K562 (cell line): ENCODE measurements at regions not wholly inside any gene's neighbourhood (a gene's known extent, or its start where the extent isn't known, plus 50 kb on each side); places are given as distances from the start of the nearest gene placed in this dataset.

Experiments used
- ATAC-seq: fragments of 200-7000 bp; cut with Tn5 transposase; 3 replicates; pipeline ENCODE4 v1.9.1; 2020; ENCODE audit warnings: moderate library complexity
- BruUV-seq: library from RNA; stranded (reverse); fragments of 400-500 nt; replicated peaks from 2 replicates; lab custom pipeline; 2021; lab: Mats Ljungman, UMichigan
- CTCF ChIA-PET: fragments of 300-600 bp; formaldehyde crosslinking; extraction: SDS; loops from one replicate; lab custom pipeline; 2021; ENCODE audit warnings: low intra/inter-chr PET ratio; lab: Yijun Ruan, JAX
- POLR2A ChIA-PET: fragments of 300-600, 350-650 bp; sonication (Branson Sonifier 250); formaldehyde crosslinking; extraction: SDS; loops from one replicate; lab custom pipeline; 2021; ENCODE audit warnings: antibody characterized with exemption, inconsistent platforms; lab: Yijun Ruan, JAX
- DNase-seq, 4 experiments: peaks; one replicate each; pipeline versions ENCODE4 v3.0.0 to v3.0.0-alpha.2; 2011 to 2018; ENCODE audit warnings: low spot score in 3 of 4, mixed read lengths in 3 of 4; ENCODE audit errors: extremely low read depth in 1 of 4
- FAIRE-seq: peaks from 2 replicates; lab custom pipeline; 2011; peaks lifted over from hg19 to GRCh38; lab: Jason Lieb, UNC
- H2AFZ ChIP-seq: 2 replicates; pipeline ENCODE4 v1.6.0; 2011; ENCODE audit warnings: low read depth, low read length, control low read depth, inconsistent platforms
- H3K27ac ChIP-seq: fragments of 200-600 bp; 3 replicates; pipeline ENCODE4 v1.8.0; 2011; ENCODE audit warnings: low read depth, mild to moderate bottlenecking, control low read depth, inconsistent platforms, low read length, moderate library complexity, mixed read lengths; ENCODE audit errors: extremely low read depth
- H3K27me3 ChIP-seq, 2 experiments: fragments of 300-600 bp in 1 of 2; 2 replicates in 1 of 2; 3 replicates in 1 of 2; pipeline versions ENCODE4 v1.6.0 to v1.8.0; 2011; ENCODE audit warnings: inconsistent platforms in 2 of 2, low read length in 2 of 2, mild to moderate bottlenecking in 1 of 2, mixed read lengths in 1 of 2, moderate library complexity in 1 of 2; ENCODE audit not compliant: control insufficient read depth in 2 of 2, insufficient read depth in 2 of 2
- H3K36me3 ChIP-seq: fragments of 300-600 bp; 3 replicates; pipeline ENCODE4 v1.8.0; 2011; ENCODE audit warnings: mild to moderate bottlenecking, low read length, inconsistent platforms; ENCODE audit not compliant: control insufficient read depth, insufficient read depth
- H3K4me1 ChIP-seq, 2 experiments: fragments of 200-600 bp in 1 of 2; replicated peaks in 1 of 2; 2 replicates in 1 of 2; 3 replicates in 1 of 2; pipeline versions ENCODE4 v1.5.1 to v1.8.0; 2011; ENCODE audit warnings: inconsistent platforms in 2 of 2, low read length in 2 of 2, mild to moderate bottlenecking in 1 of 2, mixed read lengths in 1 of 2, moderate library complexity in 1 of 2; ENCODE audit not compliant: control insufficient read depth in 2 of 2, insufficient read depth in 2 of 2
- H3K4me2 ChIP-seq: 2 replicates; pipeline ENCODE4 v1.6.1; 2011; ENCODE audit warnings: low read length, control low read depth, inconsistent platforms, mixed read lengths; ENCODE audit not compliant: insufficient read depth
- H3K4me3 ChIP-seq: fragments of 200-600 bp; sonication (generic), shearing (Covaris generic); 2 replicates; pipeline ENCODE4 v1.5.1; 2016; ENCODE audit warnings: control low read depth, inconsistent platforms
- H3K79me2 ChIP-seq: fragments of 200-600 bp; 3 replicates; pipeline ENCODE4 v1.8.0; 2011; ENCODE audit warnings: low read length, inconsistent platforms; ENCODE audit not compliant: control insufficient read depth, insufficient read depth
- H3K9ac ChIP-seq, 2 experiments: 2 replicates each; pipeline versions ENCODE4 v1.6.0 to v1.6.1; 2011; ENCODE audit warnings: low read depth in 2 of 2, low read length in 2 of 2, control low read depth in 1 of 2, inconsistent platforms in 1 of 2, mild to moderate bottlenecking in 1 of 2, mixed read lengths in 1 of 2; ENCODE audit not compliant: insufficient read depth in 1 of 2
- H3K9me1 ChIP-seq: one replicate; pipeline ENCODE4 v1.6.0; 2011; ENCODE audit warnings: inconsistent platforms, mild to moderate bottlenecking, low read length, moderate library complexity; ENCODE audit not compliant: control insufficient read depth, insufficient read depth
- H3K9me3 ChIP-seq: replicated peaks from 2 replicates; pipeline ENCODE4 v1.5.1; 2011; ENCODE audit warnings: low read depth, low read length, inconsistent platforms; ENCODE audit not compliant: control insufficient read depth, insufficient read depth
- H4K20me1 ChIP-seq: replicated peaks from 2 replicates; pipeline ENCODE4 v1.6.1; 2011; ENCODE audit warnings: low read length, inconsistent platforms, mixed read lengths; ENCODE audit not compliant: control insufficient read depth, insufficient read depth
- E2F6 ChIP-seq, 2 experiments: IDR thresholded peaks; 2 replicates each; pipeline ENCODE4 v1.6.1; 2011; ENCODE audit warnings: borderline replicate concordance in 1 of 2, control low read depth in 1 of 2, low read depth in 1 of 2, low read length in 1 of 2, mild to moderate bottlenecking in 1 of 2, mixed read lengths in 1 of 2, moderate library complexity in 1 of 2; ENCODE audit not compliant: insufficient read depth in 1 of 2, insufficient read length in 1 of 2, poor library complexity in 1 of 2, severe bottlenecking in 1 of 2; ENCODE audit errors: extremely low read depth in 1 of 2
- KLF1 ChIP-seq: fragments of 450-650 bp; IDR thresholded peaks from 2 replicates; pipeline ENCODE4 v1.6.1; 2016; ENCODE audit warnings: missing genetic modification characterization, missing compliant biosample characterization
- MXD1 ChIP-seq: fragments of 250-450 bp; sonication (Bioruptor Pico); IDR thresholded peaks from 2 replicates; pipeline ENCODE4 v1.8.0; 2021; ENCODE audit warnings: borderline replicate concordance, mild to moderate bottlenecking, moderate library complexity; ENCODE audit not compliant: poor library complexity, severe bottlenecking
- ZBTB17 ChIP-seq: fragments of 450-650 bp; formaldehyde crosslinking; IDR thresholded peaks from 2 replicates; pipeline ENCODE4 v1.4.0; 2020; ENCODE audit warnings: mild to moderate bottlenecking
- WGBS: fragments of 100-300 bp; shearing (Covaris generic); methylation state at CpG from one replicate; pipeline ENCODE4 v1.1.6; 2016; ENCODE audit warnings: low coverage, mixed read lengths; ENCODE audit not compliant: insufficient coverage; ENCODE audit errors: missing lambda C conversion rate; 5-methylcytosine and 5-hydroxymethylcytosine counted together
- in situ Hi-C: fragments of 300-500 bp; cut with MboI; formaldehyde crosslinking; loops from 4 replicates; pipeline ENCODE4 v1.15.0; 2018; ENCODE audit warnings: inconsistent platforms, mixed read lengths
- intact Hi-C: fragments of 100-400 bp; cut with micrococcal nuclease; formaldehyde crosslinking; loops from 2 replicates; pipeline ENCODE4 v1.14.2; 2022

GRCh38 chr12:91663310-91663709 lies 480.7 kb upstream of the DCN start:
- no peak for DNase-seq
- TF ChIP-seq MXD1 (CRISPR knock-in tag) (no peak), KLF1 (no peak), E2F6 (IDR thresholded peaks at IDR 0.05; ENCODE audit: borderline replicate concordance in 1 of 2, extremely low read depth in 1 of 2, insufficient read depth in 1 of 2, insufficient read length in 1 of 2, low read depth in 1 of 2, low read length in 1 of 2, poor library complexity in 1 of 2, severe bottlenecking in 1 of 2) (no peak), ZBTB17 (no peak)
- no peak for FAIRE-seq
- ATAC-seq, result no peak
- in situ Hi-C loops, result no loop called here
- Histone ChIP-seq H3K36me3 (no peaks in the 10 kb centered on the region), H3K9me3 (no peaks in the 10 kb centered on the region), H3K4me2 (no peak overlapping the region), H3K27me3 (no peaks in the 10 kb centered on the region), H3K9me1 (no peaks in the 10 kb centered on the region), H2AFZ (peak overlapping the region; percentile 20; the same call in 1 of the 2 replicates), H4K20me1 (no peaks in the 10 kb centered on the region), H3K4me1 (no peaks in the 10 kb centered on the region), H3K27ac (no peak overlapping the region), H3K4me3 (no peak overlapping the region), H3K9ac (no peak overlapping the region), H3K79me2 (no peaks in the 10 kb centered on the region)
- CTCF ChIA-PET, result no interaction called here
- BruUV-seq, result no TSS peak
- whole genome bisulfite sequencing, result 17% methylated on average over 4 of the region's 4 CpGs
- POLR2A ChIA-PET, result interaction anchor here (1.3 kb wide), 1 partner anchor 28 kb away, joined by 4 read pairs; no protein-coding TSS in a partner anchor
- intact Hi-C loops, result no loop called here
